HFFc6 (cell line): ENCODE measurements at regions not wholly inside any gene's neighbourhood (a gene's known extent, or its start where the extent isn't known, plus 50 kb on each side); places are given as distances from the start of the nearest gene placed in this dataset.

Source experiments
- DNase-seq: peaks from one replicate; pipeline ENCODE4 v3.0.0-alpha.2; 2018
- H3K27ac Mint-ChIP-seq: 2 replicates; pipeline ENCODE4 v1.8.0; 2020; ENCODE audit warnings: mild to moderate bottlenecking, mixed read lengths
- H3K27me3 Mint-ChIP-seq: 2 replicates; pipeline ENCODE4 v1.8.0; 2021; ENCODE audit warnings: mild to moderate bottlenecking, moderate library complexity, mixed read lengths; ENCODE audit not compliant: insufficient read depth
- H3K36me3 Mint-ChIP-seq: 2 replicates; pipeline ENCODE4 v1.8.0; 2021; ENCODE audit warnings: low read depth, mixed read lengths
- H3K4me1 Mint-ChIP-seq: 2 replicates; pipeline ENCODE4 v1.8.0; 2020; ENCODE audit warnings: low read depth, mixed read lengths
- H3K4me3 Mint-ChIP-seq: 2 replicates; pipeline ENCODE4 v1.8.0; 2020; ENCODE audit warnings: mild to moderate bottlenecking, moderate library complexity, mixed read lengths
- H3K9me3 Mint-ChIP-seq: 2 replicates; pipeline ENCODE4 v1.8.0; 2020; ENCODE audit warnings: mild to moderate bottlenecking, mixed read lengths
- CTCF ChIP-seq: fragments of 200-600 bp; sonication (generic); IDR thresholded peaks from 2 replicates; pipeline ENCODE4 v1.5.0; 2021; ENCODE audit warnings: antibody characterized with exemption, mild to moderate bottlenecking

GRCh38 chr6:163916315-163917081, 502.0 kb downstream of the QKI start:
- Mint-ChIP-seq H3K4me1 (no peaks in the 10 kb centered on the region), H3K36me3 (no peaks in the 10 kb centered on the region), H3K27me3 (peaks cover 3% of the 10 kb centered on the region), H3K27ac (no peak overlapping the region), H3K4me3 (no peak overlapping the region), H3K9me3 (peaks cover 10% of the 10 kb centered on the region; the same call in 1 of the 2 replicates)
- DNase-seq, result no peak
- TF ChIP-seq CTCF, result no peak

DNA sequence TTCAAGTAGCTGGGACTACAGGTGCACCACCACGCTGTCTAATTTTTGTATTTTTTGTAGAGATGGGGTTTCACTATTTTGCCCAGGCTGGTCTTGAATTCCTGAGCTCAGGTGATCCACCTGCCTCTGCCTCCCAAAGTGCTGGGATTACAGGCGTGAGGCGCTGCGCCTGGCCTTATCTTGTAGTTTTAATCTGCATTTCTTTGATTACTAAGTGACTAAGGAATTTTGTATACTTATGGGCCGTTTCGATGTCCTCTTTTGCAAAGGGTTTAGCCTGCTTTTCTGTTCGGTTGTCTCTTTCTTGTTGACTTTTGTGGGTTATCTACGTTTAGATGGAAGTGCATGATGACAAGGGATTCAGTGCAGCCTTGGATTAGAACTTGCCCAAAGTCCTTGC, 500.6 kb downstream of the QKI start:
- Mint-ChIP-seq H3K4me3 (no peak overlapping the region), H3K36me3 (no peaks in the 10 kb centered on the region), H3K27ac (no peak overlapping the region), H3K9me3 (peaks cover 7% of the 10 kb centered on the region; the same call in 1 of the 2 replicates), H3K27me3 (peaks cover 3% of the 10 kb centered on the region), H3K4me1 (no peaks in the 10 kb centered on the region)
- no peak for DNase-seq
- TF ChIP-seq CTCF, result no peak

GRCh38 chr6:163913045-163913444, 498.5 kb downstream of the QKI start:
- Mint-ChIP-seq H3K27me3 (peaks cover 3% of the 10 kb centered on the region), H3K4me1 (no peaks in the 10 kb centered on the region), H3K9me3 (peaks cover 3% of the 10 kb centered on the region; the same call in 1 of the 2 replicates), H3K4me3 (no peak overlapping the region), H3K36me3 (no peaks in the 10 kb centered on the region), H3K27ac (no peak overlapping the region)
- no peak for DNase-seq
- no peak for TF ChIP-seq CTCF

- Mint-ChIP-seq H3K4me1 (no peaks in the 10 kb centered on the region), H3K36me3 (no peaks in the 10 kb centered on the region), H3K27ac (no peak overlapping the region), H3K27me3 (peaks cover 5% of the 10 kb centered on the region), H3K9me3 (peaks cover 9% of the 10 kb centered on the region; the same call in 1 of the 2 replicates), H3K4me3 (no peak overlapping the region)
- DNase-seq, result no peak
- TF ChIP-seq CTCF, result no peak
Measured at GRCh38 chr6:163906006-163906710, 491.6 kb downstream of the QKI start.

GRCh38 chr6:163904186-163904585, 489.7 kb downstream of the QKI start:
- H3K27me3 Mint-ChIP-seq, result peaks cover 3% of the 10 kb centered on the region
- H3K4me1 Mint-ChIP-seq, result no peaks in the 10 kb centered on the region
- TF ChIP-seq CTCF, result no peak
- no peaks in the 10 kb centered on the region for H3K36me3 Mint-ChIP-seq
- no peak for DNase-seq
- no peak overlapping the region for H3K4me3 Mint-ChIP-seq
- H3K9me3 Mint-ChIP-seq, result peaks cover 9% of the 10 kb centered on the region; the same call in 1 of the 2 replicates
- no peak overlapping the region for H3K27ac Mint-ChIP-seq
